ENCODE measurements at regions not wholly inside any gene's neighbourhood (a gene's known extent, or its start where the extent isn't known, plus 50 kb on each side); places are given as distances from the start of the nearest gene placed in this dataset.

GRCh38 chr4:92045718-92046117, 258.0 kb upstream of the GRID2 start:
- TF ChIP-seq CTCF (conservative IDR thresholded peaks at IDR 0.05) (no peak), ZFX (IDR thresholded peaks at IDR 0.05) (no peak)
- no peak overlapping the region for H3K27ac ChIP-seq

- H3K27ac ChIP-seq: no peak overlapping the region
- TF ChIP-seq CTCF (conservative IDR thresholded peaks at IDR 0.05): no peak; the same call in none of the 2 replicates
- TF ChIP-seq ZFX (IDR thresholded peaks at IDR 0.05): no peak
Measured at GRCh38 chr4:92047209-92047875, 256.4 kb upstream of the GRID2 start.

DNA sequence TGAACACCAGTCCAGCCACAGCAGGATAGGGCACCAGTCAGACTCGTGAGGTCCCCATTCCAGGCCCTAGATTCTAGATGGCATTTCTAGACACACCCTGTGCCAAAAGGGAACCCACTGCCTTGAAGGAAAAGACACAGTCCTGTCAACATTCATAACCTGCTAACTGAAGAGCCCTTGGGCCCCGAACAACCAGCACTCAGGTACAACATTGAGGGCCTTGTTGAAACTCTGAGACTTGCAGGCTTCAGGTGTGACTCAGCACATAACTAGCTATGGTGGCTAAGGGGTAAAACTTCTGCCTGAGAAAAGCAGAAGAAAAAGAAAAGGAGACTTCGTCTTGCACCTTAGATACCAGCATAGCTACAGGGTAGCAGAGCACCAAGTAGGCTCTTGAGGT, 252.9 kb upstream of the GRID2 start:
- H3K27ac ChIP-seq: no peak overlapping the region
- TF ChIP-seq ZFX (IDR thresholded peaks at IDR 0.05) (no peak), CTCF (conservative IDR thresholded peaks at IDR 0.05) (no peak)

- H3K27ac ChIP-seq: no peak overlapping the region
- no peak for TF ChIP-seq CTCF (conservative IDR thresholded peaks at IDR 0.05)
Measured at GRCh38 chr4:92059615-92060014, 244.2 kb upstream of the GRID2 start.

- no peak overlapping the region for H3K27ac ChIP-seq
- TF ChIP-seq CTCF (conservative IDR thresholded peaks at IDR 0.05): peak; percentile 6; the same call in 1 of the 2 replicates
- no peak for TF ChIP-seq ZFX (IDR thresholded peaks at IDR 0.05)
Measured at GRCh38 chr4:92060333-92060732, 243.4 kb upstream of the GRID2 start.

DNA sequence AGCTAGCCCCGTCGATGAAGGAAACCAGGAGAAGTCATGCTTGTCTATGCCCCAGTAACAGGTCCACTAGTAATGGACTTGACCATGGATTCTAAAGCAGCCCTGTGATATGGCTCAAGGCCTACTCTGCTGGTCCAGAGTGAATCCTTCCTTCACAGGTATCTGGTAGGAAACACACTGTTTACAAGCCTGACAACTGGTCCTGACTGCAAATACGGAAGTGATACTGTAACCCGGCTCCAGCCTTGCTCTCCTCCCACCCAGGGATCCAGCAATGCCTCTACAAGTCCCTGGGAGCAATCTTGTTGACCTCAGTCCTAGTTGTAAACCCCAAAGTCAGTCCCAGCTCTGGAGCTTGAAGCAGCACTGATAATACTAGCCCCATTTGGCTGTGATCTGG, 239.2 kb upstream of the GRID2 start:
- H3K27ac ChIP-seq: no peak overlapping the region
- no peak for TF ChIP-seq ZFX (IDR thresholded peaks at IDR 0.05)
- TF ChIP-seq CTCF (conservative IDR thresholded peaks at IDR 0.05): no peak

- no peak for TF ChIP-seq CTCF (conservative IDR thresholded peaks at IDR 0.05)
- TF ChIP-seq ZFX (IDR thresholded peaks at IDR 0.05): no peak
- no peak overlapping the region for H3K27ac ChIP-seq
Measured at GRCh38 chr4:92066485-92066884, 237.3 kb upstream of the GRID2 start.
